HL-60 (cell line): ENCODE measurements at regions not wholly inside any gene's neighbourhood (a gene's known extent, or its start where the extent isn't known, plus 50 kb on each side); places are given as distances from the start of the nearest gene placed in this dataset.

Source experiments
- DNase-seq, 2 experiments: peaks; one replicate each; pipeline ENCODE4 v3.0.0-alpha.2; 2010 to 2020; ENCODE audit warnings: low read depth in 1 of 2, low spot score in 1 of 2
- H3K27ac ChIP-seq: fragments of 250-450 bp; sonication (Bioruptor Pico); replicated peaks from 2 replicates; pipeline ENCODE4 v1.5.1; 2020; ENCODE audit warnings: mild to moderate bottlenecking, moderate library complexity
- H3K27me3 ChIP-seq: fragments of 250-450 bp; sonication (Bioruptor Pico); 2 replicates; pipeline ENCODE4 v1.5.1; 2021; ENCODE audit warnings: mild to moderate bottlenecking, moderate library complexity; ENCODE audit not compliant: insufficient read depth, poor library complexity, severe bottlenecking
- H3K4me3 ChIP-seq: replicated peaks from 2 replicates; pipeline ENCODE4 v1.5.1; 2011; ENCODE audit warnings: mild to moderate bottlenecking, control low read depth, low read length; ENCODE audit not compliant: insufficient read depth
- CTCF ChIP-seq: IDR thresholded peaks from one replicate; pipeline ENCODE4 v1.5.1; 2011; ENCODE audit warnings: low read length, control low read depth, inconsistent platforms; ENCODE audit not compliant: insufficient read depth
- GABPA ChIP-seq: IDR thresholded peaks from 2 replicates; pipeline ENCODE4 v1.6.1; 2012; ENCODE audit warnings: low read depth
- POLR2AphosphoS5 ChIP-seq: IDR thresholded peaks from 2 replicates; pipeline ENCODE4 v1.6.1; 2012; ENCODE audit warnings: low read depth
- SPI1 ChIP-seq: IDR thresholded peaks from 2 replicates; pipeline ENCODE4 v1.6.1; 2012; ENCODE audit warnings: low read depth, mild to moderate bottlenecking, borderline replicate concordance
- TF ChIP-seq, protein P1 (sequence below): IDR thresholded peaks from 2 replicates; pipeline ENCODE4 v1.6.1; 2012; ENCODE audit warnings: low read depth; ENCODE audit not compliant: insufficient replicate concordance

- TF ChIP-seq GABPA (no peak), POLR2AphosphoS5 (no peak), SPI1 (no peak), CTCF (no peak)
- TF ChIP-seq, protein P1, sequence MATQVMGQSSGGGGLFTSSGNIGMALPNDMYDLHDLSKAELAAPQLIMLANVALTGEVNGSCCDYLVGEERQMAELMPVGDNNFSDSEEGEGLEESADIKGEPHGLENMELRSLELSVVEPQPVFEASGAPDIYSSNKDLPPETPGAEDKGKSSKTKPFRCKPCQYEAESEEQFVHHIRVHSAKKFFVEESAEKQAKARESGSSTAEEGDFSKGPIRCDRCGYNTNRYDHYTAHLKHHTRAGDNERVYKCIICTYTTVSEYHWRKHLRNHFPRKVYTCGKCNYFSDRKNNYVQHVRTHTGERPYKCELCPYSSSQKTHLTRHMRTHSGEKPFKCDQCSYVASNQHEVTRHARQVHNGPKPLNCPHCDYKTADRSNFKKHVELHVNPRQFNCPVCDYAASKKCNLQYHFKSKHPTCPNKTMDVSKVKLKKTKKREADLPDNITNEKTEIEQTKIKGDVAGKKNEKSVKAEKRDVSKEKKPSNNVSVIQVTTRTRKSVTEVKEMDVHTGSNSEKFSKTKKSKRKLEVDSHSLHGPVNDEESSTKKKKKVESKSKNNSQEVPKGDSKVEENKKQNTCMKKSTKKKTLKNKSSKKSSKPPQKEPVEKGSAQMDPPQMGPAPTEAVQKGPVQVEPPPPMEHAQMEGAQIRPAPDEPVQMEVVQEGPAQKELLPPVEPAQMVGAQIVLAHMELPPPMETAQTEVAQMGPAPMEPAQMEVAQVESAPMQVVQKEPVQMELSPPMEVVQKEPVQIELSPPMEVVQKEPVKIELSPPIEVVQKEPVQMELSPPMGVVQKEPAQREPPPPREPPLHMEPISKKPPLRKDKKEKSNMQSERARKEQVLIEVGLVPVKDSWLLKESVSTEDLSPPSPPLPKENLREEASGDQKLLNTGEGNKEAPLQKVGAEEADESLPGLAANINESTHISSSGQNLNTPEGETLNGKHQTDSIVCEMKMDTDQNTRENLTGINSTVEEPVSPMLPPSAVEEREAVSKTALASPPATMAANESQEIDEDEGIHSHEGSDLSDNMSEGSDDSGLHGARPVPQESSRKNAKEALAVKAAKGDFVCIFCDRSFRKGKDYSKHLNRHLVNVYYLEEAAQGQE: no peak
- Histone ChIP-seq H3K27me3 (no peaks in the 10 kb centered on the region), H3K27ac (no peak overlapping the region), H3K4me3 (no peak overlapping the region)
- no peak for DNase-seq
These were observed 175.8 kb upstream of the ATP2B1 start for GRCh38 chr12:89884416-89884898.

DNA sequence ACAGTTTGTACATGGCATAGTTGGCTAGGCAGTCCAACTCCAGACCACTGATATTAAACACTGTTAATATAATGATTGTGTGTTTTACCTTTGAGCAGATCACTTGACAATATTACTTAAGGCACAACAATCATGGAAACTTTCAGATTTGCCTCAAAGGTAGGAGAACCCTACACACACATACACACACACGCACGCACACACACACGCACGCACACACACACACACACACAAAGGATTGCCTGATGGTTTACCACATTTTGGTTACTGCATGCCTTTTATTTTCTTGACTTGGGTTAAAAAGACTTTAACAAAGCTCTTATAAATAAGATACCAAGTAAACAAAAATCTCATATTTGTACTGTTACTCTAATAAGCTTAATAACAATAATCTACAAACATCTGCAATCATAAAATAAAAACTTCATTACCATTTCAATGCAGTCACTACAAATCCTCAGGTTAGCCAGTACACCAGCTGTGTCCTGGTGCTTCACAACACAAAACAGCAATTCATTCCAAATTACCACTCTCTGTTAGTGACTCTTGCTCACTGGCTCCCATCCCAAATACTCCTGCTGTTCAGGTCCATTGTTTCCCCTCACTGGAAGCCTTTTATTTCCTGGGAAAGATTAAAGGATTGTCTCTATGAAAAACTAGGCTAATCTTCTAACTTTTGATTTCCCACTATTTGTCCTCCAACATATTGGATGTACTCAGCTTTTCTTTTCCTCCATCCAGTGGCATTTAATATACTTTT lies 175.2 kb upstream of the ATP2B1 start:
- no peak overlapping the region for H3K4me3 ChIP-seq
- H3K27ac ChIP-seq: no peak overlapping the region
- no peak for DNase-seq
- H3K27me3 ChIP-seq: no peaks in the 10 kb centered on the region
- TF ChIP-seq POLR2AphosphoS5: no peak
- TF ChIP-seq, protein P1: no peak
- no peak for TF ChIP-seq CTCF
- no peak for TF ChIP-seq GABPA
- no peak for TF ChIP-seq SPI1

DNA sequence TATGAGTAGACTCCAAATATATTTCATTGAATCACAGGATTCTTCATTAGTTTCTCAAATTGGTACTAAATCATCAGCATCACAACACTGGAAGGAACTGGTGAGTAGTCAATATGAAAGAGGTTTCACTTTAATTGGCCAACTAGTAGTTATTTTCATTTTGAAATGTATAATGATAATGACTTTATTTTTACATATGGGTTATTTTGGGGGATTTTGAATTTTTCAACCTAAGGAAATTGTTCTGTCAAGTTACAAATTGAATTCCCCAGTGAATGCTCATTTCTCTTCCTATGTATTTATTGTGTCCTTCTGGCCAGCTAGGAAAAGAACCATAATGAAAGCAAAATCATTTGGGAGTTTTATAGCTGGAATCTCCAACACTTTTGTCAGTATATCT lies 174.2 kb upstream of the ATP2B1 start:
- Histone ChIP-seq H3K27me3 (no peaks in the 10 kb centered on the region), H3K4me3 (no peak overlapping the region), H3K27ac (no peak overlapping the region)
- TF ChIP-seq SPI1: no peak
- no peak for TF ChIP-seq GABPA
- no peak for TF ChIP-seq CTCF
- TF ChIP-seq, protein P1: no peak
- no peak for TF ChIP-seq POLR2AphosphoS5
- DNase-seq: no peak
